Right atrium auricular region (tissue), 2 donors: ENCODE measurements at regions not wholly inside any gene's neighbourhood (a gene's known extent, or its start where the extent isn't known, plus 50 kb on each side); places are given as distances from the start of the nearest gene placed in this dataset.

Experiments used
- DNase-seq: peaks from one replicate; pipeline ENCODE4 v3.0.0-alpha.2; 2019; ENCODE audit warnings: low spot score
- H3K27ac ChIP-seq, 2 donors: fragments of 200-600 bp; sonication (generic); 1 replicate in 1 of 2; 2 replicates in 1 of 2; pipeline ENCODE4 v1.5.1; 2016 to 2019
- H3K27me3 ChIP-seq, 2 donors: fragments of 200-600 bp; sonication (generic); one replicate each; pipeline versions ENCODE4 v1.5.1 to v1.6.0; 2017 to 2019
- H3K36me3 ChIP-seq: fragments of 200-600 bp; sonication (generic); one replicate; pipeline ENCODE4 v1.5.1; 2016
- H3K4me1 ChIP-seq, 2 donors: fragments of 200-600 bp; sonication (generic); one replicate each; pipeline versions ENCODE4 v1.5.1 to v1.6.0; 2017 to 2019
- H3K4me3 ChIP-seq, 2 donors: fragments of 200-600 bp; sonication (generic); 1 replicate in 1 of 2; 2 replicates in 1 of 2; pipeline ENCODE4 v1.5.1; 2017 to 2019; ENCODE audit warnings: mild to moderate bottlenecking in 1 of 2, moderate library complexity in 1 of 2
- H3K9me3 ChIP-seq, 2 donors: fragments of 200-600 bp; sonication (generic); one replicate each; pipeline ENCODE4 v1.5.1; 2019
- TF ChIP-seq, protein P1 (sequence below), 2 donors: fragments of 200-600 bp; sonication (generic); IDR thresholded peaks; one replicate each; pipeline ENCODE4 v1.5.1; 2019; ENCODE audit warnings: antibody characterized with exemption in 2 of 2

- Histone ChIP-seq H3K27ac (no peak overlapping the region), H3K27me3 (no peaks in the 10 kb centered on the region), H3K4me3 (no peak overlapping the region), H3K36me3 (no peaks in the 10 kb centered on the region), H3K4me1 (no peaks in the 10 kb centered on the region), H3K9me3 (peaks cover 0 to 12% of the 10 kb centered on the region in 2 donors)
- TF ChIP-seq, protein P1, sequence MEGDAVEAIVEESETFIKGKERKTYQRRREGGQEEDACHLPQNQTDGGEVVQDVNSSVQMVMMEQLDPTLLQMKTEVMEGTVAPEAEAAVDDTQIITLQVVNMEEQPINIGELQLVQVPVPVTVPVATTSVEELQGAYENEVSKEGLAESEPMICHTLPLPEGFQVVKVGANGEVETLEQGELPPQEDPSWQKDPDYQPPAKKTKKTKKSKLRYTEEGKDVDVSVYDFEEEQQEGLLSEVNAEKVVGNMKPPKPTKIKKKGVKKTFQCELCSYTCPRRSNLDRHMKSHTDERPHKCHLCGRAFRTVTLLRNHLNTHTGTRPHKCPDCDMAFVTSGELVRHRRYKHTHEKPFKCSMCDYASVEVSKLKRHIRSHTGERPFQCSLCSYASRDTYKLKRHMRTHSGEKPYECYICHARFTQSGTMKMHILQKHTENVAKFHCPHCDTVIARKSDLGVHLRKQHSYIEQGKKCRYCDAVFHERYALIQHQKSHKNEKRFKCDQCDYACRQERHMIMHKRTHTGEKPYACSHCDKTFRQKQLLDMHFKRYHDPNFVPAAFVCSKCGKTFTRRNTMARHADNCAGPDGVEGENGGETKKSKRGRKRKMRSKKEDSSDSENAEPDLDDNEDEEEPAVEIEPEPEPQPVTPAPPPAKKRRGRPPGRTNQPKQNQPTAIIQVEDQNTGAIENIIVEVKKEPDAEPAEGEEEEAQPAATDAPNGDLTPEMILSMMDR (IDR thresholded peaks at IDR 0.05): no peak
- DNase-seq: no peak
Measured at GRCh38 chr21:25350056-25350455, 257.2 kb downstream of the MRPL39 start.

- H3K36me3 ChIP-seq: no peaks in the 10 kb centered on the region
- H3K9me3 ChIP-seq: peaks cover 0 to 5% of the 10 kb centered on the region in 2 donors
- no peaks in the 10 kb centered on the region for H3K27me3 ChIP-seq
- TF ChIP-seq, protein P1 (IDR thresholded peaks at IDR 0.05): no peak
- no peak for DNase-seq
- H3K4me1 ChIP-seq: no peaks in the 10 kb centered on the region
- H3K27ac ChIP-seq: no peak overlapping the region
- H3K4me3 ChIP-seq: no peak overlapping the region
Measured at GRCh38 chr21:25343774-25344545, 263.3 kb downstream of the MRPL39 start.

GRCh38 chr21:25342816-25343215, 264.5 kb downstream of the MRPL39 start:
- DNase-seq: no peak
- TF ChIP-seq, protein P1 (IDR thresholded peaks at IDR 0.05): no peak
- Histone ChIP-seq H3K36me3 (no peaks in the 10 kb centered on the region), H3K4me1 (no peaks in the 10 kb centered on the region), H3K9me3 (no peaks in the 10 kb centered on the region), H3K27me3 (no peaks in the 10 kb centered on the region), H3K27ac (no peak overlapping the region), H3K4me3 (no peak overlapping the region)

DNA sequence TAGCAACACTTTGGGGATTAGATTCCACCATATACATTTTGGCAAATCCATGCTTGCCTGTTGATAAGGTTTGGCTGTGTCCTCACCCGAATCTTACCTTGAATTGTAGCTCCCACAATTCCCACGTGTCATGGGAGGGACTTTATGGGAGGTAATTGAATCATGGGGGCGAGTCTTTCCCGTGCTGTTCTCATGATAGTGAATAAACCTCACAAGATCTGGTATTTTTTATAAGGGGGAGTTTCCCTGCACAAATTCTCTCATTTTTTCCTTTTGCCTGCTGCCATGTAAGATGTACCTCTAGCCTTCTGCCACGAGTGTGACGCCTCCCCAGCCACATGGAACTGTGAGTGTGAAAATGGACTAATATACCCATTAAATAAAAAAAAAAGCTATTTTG, 265.3 kb downstream of the MRPL39 start:
- Histone ChIP-seq H3K4me3 (no peak overlapping the region), H3K27me3 (no peaks in the 10 kb centered on the region), H3K36me3 (no peaks in the 10 kb centered on the region), H3K9me3 (no peaks in the 10 kb centered on the region), H3K27ac (no peak overlapping the region), H3K4me1 (no peaks in the 10 kb centered on the region)
- DNase-seq: no peak
- TF ChIP-seq, protein P1 (IDR thresholded peaks at IDR 0.05): no peak

DNA sequence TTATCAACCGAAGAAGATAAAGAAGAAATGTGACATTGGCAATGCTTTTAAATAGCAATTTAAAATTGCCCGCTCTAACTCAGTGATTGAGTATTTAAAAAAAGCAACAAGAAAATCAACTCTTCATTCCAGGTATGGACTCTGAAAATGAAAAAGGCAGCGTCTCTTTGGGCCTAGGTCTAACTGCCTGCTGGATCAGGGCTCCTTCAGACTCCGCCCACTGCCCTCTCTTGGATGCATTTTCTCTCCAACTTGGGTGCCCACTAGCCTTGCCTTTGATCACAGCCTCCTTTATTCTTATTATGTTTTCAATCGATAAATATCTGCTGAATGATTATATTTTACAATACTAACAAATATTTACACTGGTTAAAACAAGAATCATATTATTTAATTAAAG, 268.9 kb downstream of the MRPL39 start:
- Histone ChIP-seq H3K27me3 (no peaks in the 10 kb centered on the region), H3K9me3 (no peaks in the 10 kb centered on the region), H3K27ac (no peak overlapping the region), H3K4me3 (no peak overlapping the region), H3K4me1 (no peaks in the 10 kb centered on the region), H3K36me3 (no peaks in the 10 kb centered on the region)
- DNase-seq: no peak
- TF ChIP-seq, protein P1 (IDR thresholded peaks at IDR 0.05): no peak
